HG03103 (cell line): ENCODE measurements at regions not wholly inside any gene's neighbourhood (a gene's known extent, or its start where the extent isn't known, plus 50 kb on each side); places are given as distances from the start of the nearest gene placed in this dataset.
"Not testable (repeated sequence)": the region's sequence is repeated elsewhere in the genome, so short reads cannot be mapped to it uniquely, and the experiment has no call there.

Experiments
- ATAC-seq: cut with Tn5 transposase; IDR thresholded peaks from one replicate; pipeline ENCODE4 v1.9.1; 2021; ENCODE audit warnings: low read depth; ENCODE audit not compliant: unreplicated experiment

- no peak for ATAC-seq
These were observed 167.8 kb upstream of the SFSWAP start for GRCh38 chr12:131543040-131543439.

GRCh38 chr12:131547555-131547954 is 163.3 kb upstream of the SFSWAP start:
- ATAC-seq, result no peak

- ATAC-seq, result no peak
These were observed 160.8 kb upstream of the SFSWAP start for GRCh38 chr12:131550121-131550520.

GRCh38 chr12:131551675-131552491 is 159.0 kb upstream of the SFSWAP start:
- ATAC-seq, result no peak

GRCh38 chr12:131552492-131552863 is 158.4 kb upstream of the SFSWAP start:
- ATAC-seq, result no peak

GRCh38 chr12:131553096-131553777 is 157.7 kb upstream of the SFSWAP start:
- no peak for ATAC-seq

- no peak for ATAC-seq
These were observed 155.6 kb upstream of the SFSWAP start for GRCh38 chr12:131555197-131555846.

GRCh38 chr12:131555866-131556265 is 155.0 kb upstream of the SFSWAP start:
- no peak for ATAC-seq

- ATAC-seq, result no peak
These were observed 153.7 kb upstream of the SFSWAP start for GRCh38 chr12:131557078-131557709.

- no peak for ATAC-seq
These were observed 151.1 kb upstream of the SFSWAP start for GRCh38 chr12:131559517-131560516.

- no peak for ATAC-seq
These were observed 149.8 kb upstream of the SFSWAP start for GRCh38 chr12:131561051-131561450.

- ATAC-seq, result no peak
These were observed 148.8 kb upstream of the SFSWAP start for GRCh38 chr12:131561891-131562684.

- not testable (repeated sequence) for ATAC-seq
These were observed 146.7 kb upstream of the SFSWAP start for GRCh38 chr12:131564138-131564727.

- ATAC-seq, result no peak
These were observed 146.0 kb upstream of the SFSWAP start for GRCh38 chr12:131564845-131565244.

GRCh38 chr12:131565267-131566015 is 145.4 kb upstream of the SFSWAP start:
- no peak for ATAC-seq

- ATAC-seq, result no peak
These were observed 142.6 kb upstream of the SFSWAP start for GRCh38 chr12:131568336-131568735.

GRCh38 chr12:131570596-131570995 is 140.3 kb upstream of the SFSWAP start:
- ATAC-seq, result no peak

GRCh38 chr12:131571827-131572226 is 139.1 kb upstream of the SFSWAP start:
- ATAC-seq, result no peak
